NCI-H524 (cell line): ENCODE measurements at regions not wholly inside any gene's neighbourhood (a gene's known extent, or its start where the extent isn't known, plus 50 kb on each side); places are given as distances from the start of the nearest gene placed in this dataset.

Experiments
- DNase-seq, 2 experiments: peaks; one replicate each; lab custom pipeline; 2025; lab: John Stamatoyannopoulos, UW

DNA sequence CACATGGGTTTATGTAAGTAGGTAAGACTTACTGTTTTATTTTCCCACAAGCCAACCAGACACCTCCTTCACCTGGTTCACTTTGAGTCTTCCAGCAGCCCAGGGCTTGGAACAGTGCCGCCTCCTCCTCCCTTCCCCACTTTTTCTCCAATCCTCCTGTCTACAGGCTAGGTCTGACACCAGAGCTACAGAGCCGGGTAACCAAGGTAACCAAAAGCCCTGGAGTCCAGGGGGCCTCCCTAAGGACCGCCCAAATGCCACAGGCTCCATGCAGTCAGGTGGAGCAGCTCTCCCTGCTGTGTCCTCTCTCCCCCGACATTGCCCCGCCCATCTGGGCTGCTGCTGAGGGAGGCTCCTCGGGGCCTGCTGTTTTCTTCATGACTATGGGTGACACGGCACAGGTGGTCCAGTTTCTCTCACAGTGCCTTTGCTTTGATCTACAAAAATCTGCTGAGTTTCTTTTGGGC, 138.0 kb upstream of the EFNA5 start:
- peak; percentile 93 to 98 for DNase-seq

DNA sequence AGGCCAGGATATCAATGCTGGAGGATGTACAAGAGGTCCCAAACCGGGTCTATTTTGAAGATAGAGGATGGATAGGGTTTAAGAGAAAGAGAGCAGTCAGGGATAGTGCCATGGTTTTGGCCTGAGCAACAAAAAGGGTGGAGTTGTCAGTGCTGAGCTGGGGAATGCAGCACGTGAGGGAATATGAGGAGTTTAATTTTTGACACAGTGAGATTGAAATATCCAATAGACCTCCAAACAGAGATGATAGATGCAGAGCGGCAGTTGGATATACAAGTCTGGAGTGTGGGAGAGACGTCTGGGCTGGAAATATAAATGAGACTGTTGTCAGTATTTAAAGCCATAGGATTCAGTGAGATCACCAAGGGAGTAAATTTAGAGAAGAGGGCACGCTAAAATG, 136.7 kb upstream of the EFNA5 start:
- DNase-seq = no peak

DNA sequence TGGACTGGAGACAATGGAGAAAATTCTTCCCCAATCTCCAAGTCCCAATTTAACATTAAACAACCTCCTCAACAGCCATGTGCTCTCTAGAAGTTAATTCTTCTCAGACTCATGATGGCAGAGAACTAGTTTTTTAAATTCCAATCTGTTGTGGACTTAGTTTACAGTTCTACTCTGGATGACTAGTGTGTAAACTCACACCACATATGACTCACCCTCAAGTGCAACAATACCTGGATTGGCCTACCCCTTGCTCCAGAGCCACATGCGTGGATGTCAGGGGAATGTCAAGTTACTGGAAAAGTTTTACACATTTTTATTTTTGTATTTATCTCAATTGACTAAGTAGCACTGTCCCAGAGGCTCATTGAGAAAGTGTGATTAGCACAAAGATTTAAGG, 136.0 kb upstream of the EFNA5 start:
- peak; percentile 26 to 77 for DNase-seq

DNA sequence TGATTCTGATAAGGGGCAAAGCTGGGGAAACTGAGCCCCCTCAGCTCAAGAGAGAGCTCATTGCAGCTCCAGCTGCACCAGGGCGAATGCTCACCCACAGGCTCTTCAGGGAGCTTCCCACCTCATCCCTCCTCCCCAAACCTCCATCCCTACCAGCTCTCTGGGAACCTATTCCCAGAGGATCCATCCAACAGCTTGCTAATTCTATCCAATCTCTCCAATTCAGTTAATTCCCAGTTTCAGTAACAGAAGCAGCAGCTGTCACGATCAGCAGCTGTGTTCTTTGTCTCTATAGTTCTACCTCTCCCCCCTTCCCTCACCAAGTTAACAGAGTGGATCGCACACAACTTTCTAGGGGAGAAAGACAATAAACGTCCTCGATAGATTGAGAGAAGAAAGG, 135.5 kb upstream of the EFNA5 start:
- peak; percentile 96 to 97 for DNase-seq

DNA sequence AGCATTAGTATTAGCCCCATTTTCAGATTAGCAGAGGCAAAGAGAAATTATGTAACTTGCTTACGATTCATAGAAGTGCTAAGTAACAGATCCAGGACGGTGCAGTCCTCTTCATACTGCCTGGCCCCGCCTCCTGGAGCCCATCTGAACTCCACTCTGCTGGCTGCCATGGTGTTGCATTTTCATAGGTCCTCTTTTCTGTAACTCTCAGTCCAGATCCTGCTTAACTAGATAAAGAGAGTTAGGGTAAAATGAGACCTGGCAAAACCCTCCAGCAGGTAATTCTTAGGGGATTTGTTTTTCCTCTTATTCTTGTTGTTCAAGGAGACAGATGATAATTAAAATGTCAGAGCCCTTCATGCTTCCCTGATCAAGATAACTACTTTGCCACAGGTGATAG, 135.1 kb upstream of the EFNA5 start:
- peak; percentile 89 to 94 for DNase-seq

DNA sequence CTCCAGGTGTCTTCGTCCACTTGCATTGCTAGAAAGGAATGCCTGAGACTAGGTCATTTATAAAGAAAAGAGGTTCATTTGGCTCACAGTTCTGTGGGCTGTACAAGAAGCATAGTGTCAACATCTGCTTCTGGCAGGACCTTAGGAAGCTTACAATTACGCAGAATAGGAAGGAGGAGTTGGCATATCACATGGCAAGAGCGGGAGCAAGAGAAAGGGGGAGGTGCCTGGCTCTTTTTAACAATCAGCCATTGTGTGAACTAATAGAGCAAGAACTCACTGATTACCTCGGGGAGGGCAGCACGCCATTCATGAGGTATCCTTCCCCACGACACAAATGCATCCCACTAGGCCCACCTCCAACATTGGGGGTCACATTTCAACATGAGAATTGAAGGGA, 134.4 kb upstream of the EFNA5 start:
- peak in 1 of 2 experiments; percentile 43 for DNase-seq

DNA sequence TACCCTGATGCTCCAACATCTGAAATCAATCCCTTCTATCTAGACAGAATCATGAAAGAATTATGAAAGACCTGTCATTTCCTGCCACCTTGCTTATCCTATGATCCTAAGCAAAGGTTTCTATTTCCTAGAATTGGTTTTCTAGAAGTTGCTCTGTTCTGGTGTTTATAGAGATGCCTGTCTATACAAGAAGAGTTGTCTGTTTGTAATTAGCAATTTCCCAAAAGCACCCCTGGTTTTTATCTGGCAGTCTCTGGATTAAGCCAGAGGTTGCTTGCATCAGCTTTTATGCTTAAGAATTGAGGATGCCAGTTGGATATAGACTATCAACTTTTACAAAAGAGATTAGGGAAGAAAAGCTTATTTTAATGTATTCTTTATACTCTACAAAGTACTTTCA, 133.0 kb upstream of the EFNA5 start:
- no peak for DNase-seq

DNA sequence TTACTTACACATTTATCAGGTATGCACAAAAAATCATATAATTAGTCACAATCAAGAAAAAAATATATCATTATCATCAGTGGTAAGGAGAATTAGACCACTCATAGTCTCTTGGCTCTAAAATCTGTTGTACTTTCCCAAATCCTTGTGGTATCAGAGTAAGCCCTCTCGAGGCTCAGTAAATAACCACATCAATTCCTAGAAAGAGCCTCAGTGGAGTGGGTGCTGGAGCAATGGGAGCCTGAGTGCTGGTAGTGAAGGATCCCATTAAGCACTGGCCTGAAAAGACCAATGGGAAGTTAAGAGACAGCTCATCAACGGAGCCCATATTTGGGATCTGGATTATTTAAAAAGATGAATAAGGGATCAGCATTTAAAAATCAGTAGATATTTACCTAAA, 130.3 kb upstream of the EFNA5 start:
- DNase-seq = no peak

DNA sequence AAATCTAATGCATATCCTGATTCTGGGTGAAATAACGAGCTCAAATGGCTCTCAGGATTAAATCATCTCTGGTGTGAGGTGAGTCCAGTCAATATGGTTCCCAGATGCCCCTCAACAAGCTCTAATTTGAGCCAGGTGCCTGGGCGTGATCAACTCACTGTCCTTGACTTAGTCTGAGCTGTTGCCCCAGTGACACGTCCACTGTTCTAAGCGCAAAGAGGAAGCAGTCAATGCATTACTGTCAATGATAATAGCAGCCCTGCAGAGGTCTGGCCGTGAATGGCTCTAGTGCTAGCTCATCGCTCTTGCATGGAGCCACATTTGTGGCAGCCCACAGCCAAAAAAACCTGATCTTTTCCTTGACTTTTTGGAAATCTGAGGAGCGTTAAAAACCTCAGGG, 128.6 kb upstream of the EFNA5 start:
- DNase-seq = no peak

DNA sequence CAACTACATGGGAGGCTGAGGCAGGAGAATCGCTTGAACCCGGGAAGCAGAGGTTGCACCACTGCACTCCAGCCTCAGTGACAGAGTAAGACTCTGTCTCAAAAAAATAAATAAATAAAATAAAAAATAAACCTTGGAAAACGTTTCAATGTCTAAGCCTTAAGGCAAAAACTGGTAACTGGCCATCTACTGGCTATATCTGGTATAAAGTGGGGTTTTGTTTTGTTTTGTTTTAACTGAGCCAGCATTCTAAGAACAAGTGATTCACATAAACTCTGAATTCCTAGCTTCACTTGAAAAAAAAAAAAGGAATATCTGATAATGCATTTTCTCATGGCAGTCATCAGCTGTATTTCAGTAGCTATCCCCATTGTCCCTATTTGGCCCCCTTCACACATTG, 126.1 kb upstream of the EFNA5 start:
- no peak for DNase-seq

DNA sequence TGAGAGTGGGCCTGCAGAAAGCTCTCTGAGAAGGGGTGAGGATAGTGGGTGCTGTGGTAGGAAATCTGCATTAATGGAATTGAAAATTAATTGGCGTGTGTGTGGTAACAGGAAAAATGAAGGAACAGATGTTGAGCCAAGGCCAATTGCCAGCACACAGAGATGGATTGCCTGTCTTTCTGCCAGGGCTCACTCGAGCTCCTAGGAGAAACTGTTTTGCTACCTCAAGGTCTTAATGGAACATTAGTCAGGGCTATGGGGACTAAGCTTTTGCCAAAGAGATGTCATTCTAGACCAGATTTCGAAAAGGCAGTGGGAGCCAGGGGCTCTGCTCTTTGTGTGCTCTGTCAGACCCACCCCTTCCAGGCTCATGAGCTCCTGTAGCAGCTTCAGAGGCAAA, 124.0 kb upstream of the EFNA5 start:
- DNase-seq = peak in 1 of 2 experiments; percentile 52

DNA sequence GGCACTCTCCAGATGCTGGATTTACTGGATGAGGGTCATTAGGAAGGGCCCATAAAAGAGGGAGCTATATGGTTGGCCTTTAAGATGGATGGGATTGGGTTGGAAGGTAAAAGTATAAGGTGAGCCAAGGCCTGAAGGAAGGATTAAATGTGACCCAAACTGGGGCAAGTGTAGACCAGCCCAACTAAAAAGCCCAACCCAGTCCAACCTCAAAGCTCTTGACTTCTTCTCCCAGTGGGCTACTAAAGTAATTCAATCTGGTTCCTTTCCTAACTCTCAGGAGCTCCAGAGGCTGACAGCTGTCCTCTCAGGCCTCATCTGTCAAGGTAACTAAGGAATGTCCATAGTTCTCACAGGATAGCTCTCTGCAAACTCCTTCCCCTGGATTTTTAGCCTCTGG, 122.2 kb upstream of the EFNA5 start:
- DNase-seq = no peak

DNA sequence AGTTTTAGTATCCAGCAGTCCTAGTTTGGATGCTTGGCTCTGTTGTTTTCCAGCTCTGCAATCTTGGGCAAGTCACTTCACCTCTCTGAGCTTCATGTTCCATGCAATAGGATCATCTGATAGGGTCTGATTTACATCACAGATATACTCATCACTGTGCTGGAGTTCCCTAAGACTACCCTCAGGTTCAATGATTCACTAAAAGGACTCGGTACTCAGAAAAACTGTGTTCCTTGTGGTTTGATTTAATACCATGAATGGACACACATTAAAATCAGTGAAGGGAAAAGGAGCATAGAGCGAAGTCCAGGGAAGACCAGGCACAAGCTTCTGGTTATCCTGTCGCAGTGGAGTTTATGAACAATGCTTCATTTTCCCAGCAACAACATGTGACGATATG, 119.9 kb upstream of the EFNA5 start:
- DNase-seq = no peak

DNA sequence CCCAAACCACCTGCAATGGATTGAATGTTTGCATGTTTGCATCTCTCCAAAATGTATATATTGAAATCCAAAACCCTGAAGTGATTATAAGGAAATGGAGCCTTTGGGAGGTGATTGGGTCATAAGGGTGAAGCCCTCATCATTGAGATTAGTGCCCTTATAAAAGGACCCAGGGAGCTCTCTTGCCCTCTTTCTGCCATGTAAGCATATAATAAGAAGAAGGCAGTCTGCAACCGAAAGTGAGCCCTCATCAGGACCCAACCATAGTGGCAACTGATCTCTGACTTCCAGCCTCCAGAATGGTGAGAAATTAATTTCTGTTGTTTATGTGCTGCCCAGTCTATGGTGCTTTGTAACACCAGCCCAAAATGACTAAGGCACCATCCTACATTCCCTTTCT, 115.7 kb upstream of the EFNA5 start:
- no peak for DNase-seq

DNA sequence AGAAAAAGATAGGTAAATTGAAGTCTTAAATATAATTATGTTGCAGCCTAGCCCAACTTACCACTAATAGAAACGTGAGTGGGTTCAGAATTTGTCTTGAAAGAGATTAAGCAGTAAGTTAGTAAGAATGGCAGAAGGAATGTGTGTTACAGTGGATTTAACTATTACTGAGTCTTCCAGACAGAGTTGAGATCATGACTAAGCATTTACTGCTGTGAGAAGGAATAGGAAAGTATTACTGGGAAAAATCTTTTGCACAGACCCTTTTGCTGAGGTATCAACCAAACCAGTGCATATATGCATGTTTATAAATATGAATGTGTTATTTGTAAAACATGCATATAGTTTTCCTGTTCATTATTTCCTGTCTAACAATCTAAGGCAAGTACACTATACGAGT, 112.8 kb upstream of the EFNA5 start:
- no peak for DNase-seq

DNA sequence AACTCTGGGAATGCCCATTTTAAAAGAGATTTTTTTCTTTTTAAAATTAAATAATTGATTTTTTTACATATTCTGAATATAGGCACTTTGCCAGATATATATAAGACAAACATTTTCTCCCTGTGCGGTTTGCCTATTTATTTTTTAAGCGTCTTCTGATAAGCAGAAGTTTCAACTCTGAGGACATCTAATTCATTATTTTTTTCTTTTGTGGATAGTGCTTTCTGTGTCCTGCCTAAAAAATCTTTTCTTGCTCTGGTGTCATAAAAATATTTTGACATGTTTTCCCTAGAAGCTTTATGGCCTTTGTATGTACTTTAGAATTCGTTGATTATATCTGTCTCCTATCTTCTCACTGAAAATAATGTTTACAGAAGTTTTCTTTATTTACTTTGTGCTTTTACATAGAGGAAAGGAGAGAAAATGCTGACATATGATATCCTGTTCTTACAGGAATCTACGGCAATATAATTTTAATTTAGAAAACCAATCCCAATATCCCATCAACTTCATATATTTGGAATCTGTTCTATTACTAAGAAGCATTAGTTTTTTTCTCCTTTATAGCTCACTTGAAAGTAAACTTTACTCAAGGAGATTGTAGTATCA, 111.9 kb upstream of the EFNA5 start:
- DNase-seq = no peak

DNA sequence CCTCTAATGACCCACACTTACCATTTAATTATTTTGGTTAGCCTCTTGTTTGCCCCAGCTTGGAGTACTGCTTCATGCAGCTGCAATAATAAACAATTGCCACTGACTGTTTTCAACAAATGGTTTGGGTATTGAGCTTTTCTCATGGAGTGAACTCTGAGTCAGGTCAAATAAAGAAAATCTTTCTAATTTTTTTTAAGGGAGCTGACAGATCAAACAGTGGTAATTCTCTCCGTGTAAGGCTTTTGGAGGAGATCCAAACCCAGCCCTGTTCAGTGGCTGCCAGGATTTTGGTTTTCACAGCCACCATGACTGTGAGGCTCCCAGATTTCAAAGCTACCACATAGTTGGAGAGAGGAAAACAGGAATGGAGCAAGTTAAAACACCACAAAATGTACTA, 110.7 kb upstream of the EFNA5 start:
- no peak for DNase-seq

DNA sequence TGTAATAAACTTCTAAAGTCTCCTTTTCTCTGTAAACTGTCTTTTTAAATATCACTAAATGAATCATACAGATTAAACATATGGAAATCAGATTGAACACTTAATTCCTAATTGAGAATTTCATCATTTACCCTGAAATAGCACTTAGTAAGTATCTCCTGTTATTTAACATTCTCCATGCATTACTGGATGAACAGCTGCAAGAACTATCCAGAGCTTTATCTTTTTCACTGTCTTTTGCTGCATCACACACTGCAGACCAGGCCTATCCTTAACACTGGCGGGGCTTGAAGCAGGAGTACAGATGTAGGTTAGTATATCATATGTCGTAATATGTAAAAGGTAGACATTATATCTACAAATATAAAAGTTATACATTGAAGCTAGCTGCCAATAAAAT, 108.7 kb upstream of the EFNA5 start:
- DNase-seq = no peak

DNA sequence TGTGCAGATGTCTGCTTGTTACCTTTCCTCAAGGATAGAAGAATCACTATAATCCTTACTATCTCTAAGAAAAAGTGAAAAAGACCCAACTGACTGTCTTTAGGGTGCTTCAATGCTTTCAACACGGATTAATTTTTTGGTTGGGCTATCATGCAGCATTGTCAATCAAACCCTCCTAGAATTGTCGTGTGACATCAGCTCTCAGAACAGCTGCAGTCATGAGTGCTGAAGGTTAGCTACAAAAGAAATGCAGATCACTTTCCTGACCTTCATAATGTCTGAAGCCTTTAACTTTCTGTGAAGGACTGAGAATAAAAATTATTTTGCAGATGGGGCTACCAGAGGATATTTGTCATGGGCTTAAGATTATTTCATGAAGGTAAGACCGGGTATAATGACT, 107.9 kb upstream of the EFNA5 start:
- DNase-seq = no peak

DNA sequence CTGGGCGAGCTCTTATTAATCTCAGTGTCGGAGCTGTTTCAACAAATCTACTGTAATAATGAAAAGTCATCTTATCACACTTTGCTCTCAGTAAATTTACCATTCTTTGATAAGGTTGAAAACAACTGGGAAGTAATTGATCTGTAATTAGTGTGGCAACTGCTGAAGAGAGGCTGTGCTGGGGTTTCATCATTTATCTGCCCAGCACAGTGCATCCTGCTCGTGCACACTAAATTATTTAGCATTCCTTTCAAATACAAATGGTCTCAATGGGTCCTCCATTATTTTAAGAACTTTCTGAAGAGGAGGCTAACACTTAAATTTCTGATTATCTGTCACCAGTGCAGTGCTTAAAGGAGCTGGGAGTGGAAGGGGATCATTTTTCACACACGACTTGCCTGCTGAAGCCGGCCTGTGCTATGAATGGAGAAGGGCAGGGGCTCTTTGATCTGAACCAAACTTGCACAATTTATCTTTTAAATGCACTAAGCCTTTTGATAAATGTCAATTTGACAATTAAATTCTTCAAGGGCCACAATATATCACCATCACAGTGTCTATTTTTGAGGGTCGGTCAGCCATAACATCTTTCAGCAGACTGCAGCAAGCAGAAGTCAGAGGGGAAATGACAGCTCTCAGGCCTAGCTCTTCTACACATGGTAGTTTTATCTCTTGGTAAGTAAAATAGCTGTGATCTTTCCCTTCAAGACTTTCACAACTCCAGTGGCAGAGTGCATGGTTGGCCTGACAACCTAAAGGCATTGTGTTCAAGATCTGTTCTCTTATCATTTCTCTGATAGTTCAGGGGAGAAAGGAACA, 106.4 kb upstream of the EFNA5 start:
- no peak for DNase-seq

DNA sequence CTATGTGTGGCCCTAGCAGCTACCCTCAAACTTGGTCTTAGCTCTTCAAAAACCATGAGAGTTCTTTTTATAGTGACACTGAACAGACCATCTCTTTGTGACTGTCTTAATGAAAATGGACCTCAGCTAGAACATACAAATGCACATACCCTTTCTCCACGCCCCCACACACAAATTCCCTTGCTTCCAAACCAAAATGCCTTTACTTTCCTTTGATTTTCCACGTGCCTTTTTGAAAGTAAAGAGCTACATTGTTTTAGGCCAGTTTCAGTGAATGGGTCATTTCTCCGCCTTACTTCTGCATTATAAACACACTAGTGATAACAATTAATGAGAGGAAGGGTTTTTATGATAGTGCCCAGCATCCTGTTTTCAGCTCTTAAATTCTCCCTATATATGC, 105.8 kb upstream of the EFNA5 start:
- DNase-seq = no peak

DNA sequence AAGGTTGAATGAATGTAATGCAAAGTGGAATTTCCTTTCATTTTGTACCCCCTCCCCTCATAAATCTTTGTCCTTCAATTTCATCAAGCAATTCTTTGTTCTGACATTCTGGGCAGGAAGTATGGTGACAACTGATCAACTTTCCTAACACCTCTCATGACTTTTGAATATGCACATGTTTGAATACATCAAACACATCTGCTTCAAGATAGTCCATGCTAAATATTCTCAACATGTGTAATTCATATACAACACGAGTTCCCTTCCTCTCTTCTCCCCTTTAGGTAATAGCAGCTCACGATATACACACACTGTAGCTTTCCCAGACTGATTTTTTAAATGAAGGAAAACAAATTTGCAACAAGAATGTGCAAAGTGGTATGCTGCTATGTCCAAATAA, 103.6 kb upstream of the EFNA5 start:
- no peak for DNase-seq

DNA sequence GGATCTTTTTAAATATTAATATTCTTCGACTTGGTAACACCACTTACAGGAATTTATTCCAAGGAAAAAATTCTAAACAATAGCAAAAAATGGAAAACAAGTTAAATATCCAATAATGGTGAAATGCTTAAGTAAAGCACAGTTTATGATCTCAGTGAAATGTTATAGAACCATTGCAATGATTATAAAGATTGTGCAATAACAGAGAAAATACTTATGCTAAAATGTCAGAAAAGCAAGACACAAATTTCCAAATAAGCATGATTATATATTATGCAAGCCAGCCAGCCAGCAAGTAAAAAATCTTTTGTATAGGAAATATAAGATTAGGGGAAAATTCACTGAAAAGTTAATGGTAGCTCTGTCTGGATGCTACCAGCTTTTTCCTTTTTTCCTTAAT, 102.7 kb upstream of the EFNA5 start:
- no peak for DNase-seq
